ENCODE measurements at regions not wholly inside any gene's neighbourhood (a gene's known extent, or its start where the extent isn't known, plus 50 kb on each side); places are given as distances from the start of the nearest gene placed in this dataset.
"Not testable (repeated sequence)": the region's sequence is repeated elsewhere in the genome, so short reads cannot be mapped to it uniquely, and the experiment has no call there.

GRCh38 chr20:12759493-12759892, 249.3 kb upstream of the SPTLC3 start:
- FAIRE-seq; DNase-seq (ENCODE audit: low spot score in 2 of 2): not testable (repeated sequence)

GRCh38 chr20:12762725-12763124, 246.0 kb upstream of the SPTLC3 start:
- DNase-seq (ENCODE audit: low spot score in 2 of 2) (no peak), FAIRE-seq (no peak)

- FAIRE-seq: no peak
- DNase-seq (ENCODE audit: low spot score in 2 of 2): no peak
Measured at GRCh38 chr20:12763406-12763805, 245.4 kb upstream of the SPTLC3 start.

GRCh38 chr20:12764053-12764452, 244.7 kb upstream of the SPTLC3 start:
- DNase-seq (ENCODE audit: low spot score in 2 of 2) (no peak), FAIRE-seq (no peak)

- FAIRE-seq: no peak
- DNase-seq (ENCODE audit: low spot score in 2 of 2): no peak
Measured at GRCh38 chr20:12764851-12765250, 243.9 kb upstream of the SPTLC3 start.

GRCh38 chr20:12773936-12774335, 234.8 kb upstream of the SPTLC3 start:
- no peak for DNase-seq (ENCODE audit: low spot score in 2 of 2)
- no peak for FAIRE-seq

GRCh38 chr20:12775041-12775440, 233.7 kb upstream of the SPTLC3 start:
- no peak for DNase-seq (ENCODE audit: low spot score in 2 of 2)
- FAIRE-seq: no peak

GRCh38 chr20:12777016-12777415, 231.8 kb upstream of the SPTLC3 start:
- no peak for FAIRE-seq
- DNase-seq (ENCODE audit: low spot score in 2 of 2): no peak

- no peak for FAIRE-seq
- DNase-seq (ENCODE audit: low spot score in 2 of 2): no peak
Measured at GRCh38 chr20:12786276-12786675, 222.5 kb upstream of the SPTLC3 start.

GRCh38 chr20:12788632-12789299, 220.0 kb upstream of the SPTLC3 start:
- DNase-seq (ENCODE audit: low spot score in 2 of 2): no peak
- no peak for FAIRE-seq

GRCh38 chr20:12790859-12791258, 217.9 kb upstream of the SPTLC3 start:
- FAIRE-seq: no peak
- DNase-seq (ENCODE audit: low spot score in 2 of 2): no peak

- FAIRE-seq: no peak
- no peak for DNase-seq (ENCODE audit: low spot score in 2 of 2)
Measured at GRCh38 chr20:12798286-12798685, 210.5 kb upstream of the SPTLC3 start.

- no peak for DNase-seq (ENCODE audit: low spot score in 2 of 2)
- no peak for FAIRE-seq
Measured at GRCh38 chr20:12808006-12808567, 200.7 kb upstream of the SPTLC3 start.

- DNase-seq (ENCODE audit: low spot score in 2 of 2): no peak
- no peak for FAIRE-seq
Measured at GRCh38 chr20:12815231-12815768, 193.5 kb upstream of the SPTLC3 start.

GRCh38 chr20:12815778-12816408, 192.9 kb upstream of the SPTLC3 start:
- DNase-seq (ENCODE audit: low spot score in 2 of 2): no peak
- FAIRE-seq: no peak

- DNase-seq (ENCODE audit: low spot score in 2 of 2): no peak
- no peak for FAIRE-seq
Measured at GRCh38 chr20:12821249-12821648, 187.5 kb upstream of the SPTLC3 start.

- FAIRE-seq (no peak), DNase-seq (ENCODE audit: low spot score in 2 of 2) (no peak)
Measured at GRCh38 chr20:12823734-12824133, 185.0 kb upstream of the SPTLC3 start.

GRCh38 chr20:12824328-12825225, 184.2 kb upstream of the SPTLC3 start:
- FAIRE-seq: no peak
- no peak for DNase-seq (ENCODE audit: low spot score in 2 of 2)

GRCh38 chr20:12825226-12825595, 183.6 kb upstream of the SPTLC3 start:
- DNase-seq (ENCODE audit: low spot score in 2 of 2) (no peak), FAIRE-seq (no peak)

GRCh38 chr20:12827816-12828385, 180.9 kb upstream of the SPTLC3 start:
- DNase-seq (ENCODE audit: low spot score in 2 of 2): no peak

More at GRCh38 chr20:12827816-12828385, 180.9 kb upstream of the SPTLC3 start:
- FAIRE-seq: no peak

Measured in frontal cortex (tissue), 3 donors.